Posterior cingulate gyrus (tissue), 11 donors: ENCODE measurements at regions not wholly inside any gene's neighbourhood (a gene's known extent, or its start where the extent isn't known, plus 50 kb on each side); places are given as distances from the start of the nearest gene placed in this dataset.
A peak's percentile ranks its signal among the peaks of the same experiment; 100 is the strongest.

Source experiments
- DNase-seq, 10 donors: peaks; one replicate each; pipeline versions ENCODE4 v3.0.0 to v3.0.0-alpha.2; 2020 to 2021; ENCODE audit warnings: mixed read lengths in 3 of 10
- intact Hi-C: fragments of 100-400 bp; cut with DNase I; formaldehyde crosslinking; loops from one replicate; pipeline ENCODE4 v1.15.1; 2023

DNA sequence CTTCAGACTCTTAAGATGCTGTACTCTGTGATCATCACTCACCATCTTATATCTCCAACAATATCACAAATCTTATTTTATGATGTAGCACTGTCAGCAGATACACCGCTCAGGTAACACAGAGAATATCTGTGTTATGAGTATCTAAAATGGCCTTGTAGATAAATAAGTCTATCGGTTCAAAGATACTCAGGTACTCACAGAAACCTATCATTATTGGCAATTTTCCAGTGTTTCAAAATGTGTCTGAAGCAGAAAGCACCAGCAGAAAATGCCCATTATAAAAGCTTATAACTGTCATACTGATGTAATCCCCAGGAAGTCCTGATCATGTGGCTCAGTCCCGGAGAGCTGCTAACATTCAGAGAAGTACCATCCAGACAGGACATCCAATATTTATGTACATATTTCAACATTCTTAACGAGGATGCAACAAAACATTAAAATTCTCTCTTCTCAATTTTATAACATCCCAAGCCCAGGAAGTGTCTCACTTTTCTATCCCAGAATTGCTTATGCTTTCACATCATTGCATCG lies 190.7 kb upstream of the LMNTD1 start:
- DNase-seq = no peak

DNA sequence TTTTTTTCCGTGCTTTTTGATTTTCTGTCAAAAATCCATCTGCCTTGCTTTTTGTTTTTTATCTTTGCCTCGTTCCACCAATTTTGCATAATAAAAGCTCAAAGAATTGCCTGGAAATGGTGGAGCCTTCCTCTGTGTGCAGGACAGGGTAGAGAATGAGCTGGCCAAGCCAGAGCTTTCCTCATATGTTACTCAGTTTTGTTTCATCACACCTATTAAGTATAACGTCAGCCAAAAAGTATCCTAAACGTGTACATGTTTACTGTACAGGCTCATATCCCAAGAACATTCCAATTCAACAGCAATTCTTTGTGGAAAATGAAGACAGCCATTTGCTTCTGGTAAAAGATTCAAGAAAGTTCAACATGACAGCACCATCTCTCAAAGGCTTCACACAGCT lies 191.2 kb upstream of the LMNTD1 start:
- no peak for DNase-seq
- intact Hi-C loops = no loop called here

More for the DNA sequence above, 190.7 kb upstream of the LMNTD1 start:
- intact Hi-C loops = no loop called here

DNA sequence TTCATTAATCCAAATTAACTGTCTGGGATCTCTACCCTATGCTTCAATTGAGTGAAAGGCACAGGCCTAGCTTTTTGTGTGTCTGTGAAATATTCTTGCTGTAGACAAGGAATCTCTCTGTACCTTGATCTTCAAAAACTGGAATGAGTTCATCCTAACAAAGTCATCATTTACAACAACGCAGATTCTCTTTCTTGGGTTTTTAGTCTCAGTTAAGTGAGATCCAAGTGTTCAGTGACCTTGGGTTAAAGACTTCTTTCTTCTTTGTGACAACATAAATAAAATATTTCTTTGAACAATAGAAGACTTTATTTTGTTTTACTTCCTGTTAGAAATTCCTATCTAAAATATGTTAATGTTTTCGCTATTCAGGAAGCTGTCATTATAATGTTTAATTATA lies 192.2 kb upstream of the LMNTD1 start:
- intact Hi-C loops = no loop called here
- no peak for DNase-seq

DNA sequence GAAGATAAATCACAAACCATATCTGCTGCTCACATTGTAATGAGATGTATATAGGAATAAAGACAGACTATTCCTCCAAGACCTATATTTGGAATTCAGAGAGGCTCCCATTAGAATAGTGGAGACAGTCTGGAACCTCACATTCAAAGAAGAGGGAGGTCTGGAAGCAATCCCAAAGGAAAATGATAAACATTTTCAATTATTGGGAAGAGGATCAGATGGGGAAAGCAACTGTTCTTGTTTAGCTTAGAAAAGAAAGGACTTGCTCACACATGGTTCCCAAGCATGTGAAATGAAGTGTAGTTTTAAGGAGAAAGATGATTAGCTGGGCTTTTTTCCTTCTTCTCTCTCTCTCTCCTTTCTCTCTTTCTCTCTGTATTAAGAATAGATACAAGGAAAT lies 193.0 kb upstream of the LMNTD1 start:
- intact Hi-C loops = no loop called here
- no peak for DNase-seq

DNA sequence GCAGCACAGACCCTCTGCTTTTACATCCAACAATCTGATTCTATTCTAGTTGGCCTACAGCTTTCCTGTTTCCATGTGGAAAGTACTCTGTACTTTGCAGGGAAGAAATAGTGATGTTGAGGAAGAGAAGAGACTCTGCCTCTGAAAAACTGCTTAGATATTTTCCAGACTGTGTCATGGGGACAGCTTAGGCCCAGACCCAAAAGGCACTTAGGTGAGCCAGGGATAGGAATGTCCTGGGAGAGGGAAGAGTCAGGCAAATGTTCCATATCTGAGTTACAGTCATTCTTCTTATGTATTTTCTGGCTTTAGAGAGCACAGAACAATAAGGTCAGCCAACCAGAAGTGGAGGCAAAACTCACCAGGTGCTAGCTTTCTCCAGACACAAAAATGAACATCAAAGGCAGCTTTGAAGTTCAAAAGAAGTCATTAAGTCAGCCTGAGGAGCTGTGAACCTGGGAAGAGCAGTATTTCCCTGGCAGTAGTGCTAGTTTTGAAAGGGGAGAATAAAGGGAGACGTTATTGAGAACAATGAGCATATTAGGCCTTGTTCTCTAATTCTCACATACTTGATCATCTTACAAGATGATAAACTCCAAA lies 199.7 kb upstream of the LMNTD1 start:
- intact Hi-C loops = no loop called here
- DNase-seq = no peak

DNA sequence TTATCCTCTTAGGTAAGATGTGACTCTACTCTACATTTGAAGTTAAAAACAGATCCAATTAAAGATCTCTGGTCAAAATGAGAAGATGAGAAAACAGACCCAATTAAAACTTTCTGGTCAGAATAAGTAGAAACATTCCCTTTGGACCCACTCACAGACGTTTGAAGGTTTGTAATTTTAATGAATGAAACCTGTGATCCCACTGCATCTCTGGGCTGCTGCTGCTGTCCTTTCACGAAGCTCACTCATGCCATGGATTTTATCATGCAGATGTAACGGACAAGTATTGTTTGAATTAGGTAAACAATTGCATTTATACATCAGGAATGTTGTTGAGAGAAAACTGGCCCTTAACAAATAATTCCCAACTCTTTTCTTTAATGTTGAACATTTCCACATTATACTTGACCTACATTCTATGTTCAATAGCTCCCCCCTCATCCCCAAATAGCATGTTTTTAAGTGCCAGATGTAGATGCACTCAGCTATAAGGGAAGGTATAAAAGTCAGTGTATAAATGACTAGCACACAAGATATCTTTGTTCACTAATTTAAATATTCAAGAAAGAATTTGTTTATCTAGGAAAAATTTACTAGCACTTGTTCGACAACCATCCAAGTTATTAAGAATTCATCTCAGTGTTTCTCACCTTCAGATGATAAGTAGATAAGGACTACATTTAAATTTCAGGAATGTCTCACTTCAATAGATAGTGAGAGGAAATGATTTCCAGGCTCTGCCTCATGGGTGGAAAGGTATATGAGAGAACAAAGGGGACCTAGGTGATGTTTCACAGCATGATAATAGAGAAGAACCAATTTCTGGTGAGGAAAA lies 202.3 kb upstream of the LMNTD1 start:
- intact Hi-C loops = loop anchor here (5.0 kb wide), 1 partner anchor 107 kb away; no protein-coding TSS in a partner anchor
- no peak for DNase-seq

DNA sequence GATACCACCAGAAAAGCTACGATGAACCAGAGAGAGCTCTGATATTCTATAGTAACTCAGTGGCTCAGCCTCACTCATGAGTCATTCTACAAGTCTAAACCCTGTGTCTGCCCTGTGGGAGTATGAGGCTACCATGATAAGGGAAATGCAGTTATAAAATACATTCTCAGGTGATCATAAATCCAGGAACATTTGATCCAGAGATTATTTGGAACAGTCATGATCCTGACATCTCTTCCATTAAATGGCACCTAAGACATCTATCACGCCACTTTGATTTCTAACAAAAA lies 202.6 kb upstream of the RASSF8 start:
- no peak for DNase-seq
- intact Hi-C loops = loop anchor here (5.0 kb wide), 1 partner anchor 106 kb away; no protein-coding TSS in a partner anchor

DNA sequence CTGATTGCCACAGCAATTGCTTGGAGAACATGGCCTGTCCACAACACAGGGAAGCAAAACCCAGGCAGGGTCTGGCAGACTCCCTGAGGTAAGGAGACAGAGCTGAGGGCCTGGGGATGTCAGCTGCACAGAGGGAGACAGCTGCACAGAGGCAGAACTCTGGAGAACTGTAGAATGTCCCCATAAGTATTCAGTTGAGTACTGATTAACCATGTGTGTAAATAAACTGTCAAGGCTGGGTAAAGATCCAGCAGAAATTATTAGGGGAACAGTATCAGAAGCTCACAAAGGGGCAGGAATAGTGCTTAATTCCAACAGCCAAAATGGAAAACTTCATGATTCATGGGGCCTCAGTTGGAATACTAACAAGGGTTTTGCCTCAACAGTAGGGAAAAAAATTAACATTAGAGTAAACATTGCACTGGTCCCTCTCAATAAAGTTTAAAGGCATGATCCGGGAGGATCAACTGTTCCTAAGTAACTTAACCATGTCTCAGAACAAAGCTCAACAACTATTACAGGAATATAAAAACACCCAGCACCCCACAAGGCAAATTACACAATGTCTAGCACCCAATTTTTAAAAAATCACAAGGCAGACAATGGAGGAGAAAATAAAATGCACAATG lies 201.3 kb upstream of the RASSF8 start:
- intact Hi-C loops = loop anchor here (5.0 kb wide), 1 partner anchor 105 kb away; no protein-coding TSS in a partner anchor
- peak in 1 of 10 donors; percentile 8 for DNase-seq

DNA sequence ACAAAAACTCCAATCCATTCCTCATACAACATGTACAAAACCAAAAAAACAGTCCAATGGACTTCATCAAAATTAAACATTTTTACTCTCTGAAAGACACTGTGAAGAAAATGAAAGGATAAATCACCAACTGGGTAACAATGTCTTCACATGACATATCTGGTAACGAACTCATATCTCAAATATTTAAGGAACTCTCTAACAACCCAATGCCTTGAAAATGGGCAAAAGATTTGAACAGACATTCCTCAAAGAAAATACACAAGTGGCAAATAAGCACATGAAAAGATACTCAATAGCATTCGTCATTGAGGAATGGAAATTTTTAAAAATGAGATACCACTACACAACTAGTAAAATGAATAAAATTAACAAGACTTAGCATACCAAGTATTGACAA lies 198.7 kb upstream of the RASSF8 start:
- no peak for DNase-seq
- intact Hi-C loops = loop anchor here (5.0 kb wide), 1 partner anchor 103 kb away; no protein-coding TSS in a partner anchor

DNA sequence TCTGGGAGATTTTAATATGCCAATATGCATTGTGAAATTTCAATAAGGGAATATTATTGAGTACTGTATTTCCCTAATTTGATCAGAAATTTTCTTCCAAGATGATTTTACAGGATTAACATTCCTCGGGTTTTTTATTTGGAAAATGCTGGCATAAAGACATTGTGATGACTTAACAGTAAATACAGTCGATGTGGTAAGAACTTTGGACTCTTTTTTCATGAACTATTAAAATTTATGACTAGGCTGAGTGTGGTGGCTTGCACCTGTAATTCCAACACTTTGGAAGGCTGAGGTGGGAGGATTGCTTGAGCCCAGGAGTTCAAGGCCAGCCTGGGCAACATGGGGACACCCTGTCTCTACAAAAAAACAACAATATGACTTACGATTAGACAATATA lies 197.1 kb upstream of the RASSF8 start:
- intact Hi-C loops = no loop called here
- DNase-seq = no peak

DNA sequence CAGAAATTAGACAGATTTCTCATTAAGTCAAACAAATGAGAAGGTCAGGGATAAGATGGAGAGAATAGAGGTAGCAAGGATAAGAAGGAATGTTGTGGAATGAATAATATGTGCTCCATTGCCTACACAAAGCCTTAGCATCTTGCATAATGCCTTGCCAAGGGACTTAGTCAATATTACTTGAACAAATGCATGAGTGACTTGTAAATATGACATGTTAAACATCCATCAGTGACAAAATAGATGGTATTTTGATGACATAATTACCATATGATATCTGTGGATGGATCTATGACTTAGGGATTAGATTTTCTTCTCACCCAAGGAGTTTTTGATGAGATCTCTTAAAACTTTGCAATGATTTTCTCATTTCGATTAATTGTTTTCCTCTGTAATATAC lies 194.1 kb upstream of the RASSF8 start:
- no peak for DNase-seq
- intact Hi-C loops = no loop called here

DNA sequence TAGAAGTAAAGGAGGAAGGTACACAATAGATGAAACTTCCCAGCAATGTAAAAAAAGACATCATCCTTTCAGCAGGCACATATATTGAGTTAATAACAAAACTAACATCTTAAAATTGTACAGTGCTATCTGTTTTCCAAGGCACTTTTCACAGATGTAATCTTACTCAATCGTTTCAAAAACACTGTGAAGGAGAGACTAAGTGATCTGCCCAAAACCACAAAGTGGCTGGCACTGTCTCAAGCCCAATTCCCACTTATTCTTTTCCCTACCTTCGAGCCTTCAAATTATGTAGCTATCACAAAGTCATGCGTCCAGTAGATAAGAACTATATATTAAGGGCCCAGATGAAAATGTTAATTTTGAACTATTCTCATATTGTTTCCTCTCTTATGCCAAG lies 193.6 kb upstream of the RASSF8 start:
- DNase-seq = no peak
- intact Hi-C loops = no loop called here

DNA sequence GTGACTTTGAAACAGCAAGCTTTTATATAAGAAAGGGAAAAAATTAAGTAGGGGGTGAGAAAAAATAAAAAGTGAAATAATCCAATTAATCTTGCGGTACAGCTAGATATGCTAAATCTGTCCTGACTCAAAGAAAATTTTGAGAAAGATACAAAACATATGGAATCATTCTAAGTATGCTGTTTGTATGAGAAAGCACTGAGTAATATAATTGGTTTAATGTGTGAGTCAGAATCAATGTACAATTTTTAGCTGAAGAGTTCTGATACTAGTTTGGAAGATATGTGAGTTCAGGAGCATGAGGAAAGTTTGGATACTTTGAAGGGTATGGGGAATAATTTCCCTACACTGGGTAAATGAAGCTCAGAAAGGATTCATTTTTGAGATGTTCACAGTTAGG lies 190.9 kb upstream of the RASSF8 start:
- no peak for DNase-seq
- intact Hi-C loops = no loop called here

DNA sequence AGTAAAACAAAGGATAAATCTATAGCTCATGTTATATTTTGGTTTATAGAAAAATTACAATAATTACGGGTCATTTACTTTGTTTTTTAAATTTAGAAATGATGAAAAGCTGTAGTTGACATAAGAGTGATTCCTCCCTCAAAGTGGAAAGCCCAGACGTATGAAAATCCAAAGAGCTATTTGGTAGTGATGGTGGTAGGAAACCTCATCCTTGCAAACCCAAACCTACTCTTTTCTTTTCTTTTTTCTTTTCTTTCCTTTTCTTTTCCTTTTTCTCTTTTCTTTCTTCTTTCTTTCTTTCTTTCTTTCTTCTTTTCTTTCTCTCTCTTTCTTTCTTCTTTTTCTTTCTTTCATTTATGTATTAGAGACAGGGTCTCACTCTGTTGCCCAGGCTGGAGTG lies 190.3 kb upstream of the RASSF8 start:
- DNase-seq = no peak
- intact Hi-C loops = no loop called here

DNA sequence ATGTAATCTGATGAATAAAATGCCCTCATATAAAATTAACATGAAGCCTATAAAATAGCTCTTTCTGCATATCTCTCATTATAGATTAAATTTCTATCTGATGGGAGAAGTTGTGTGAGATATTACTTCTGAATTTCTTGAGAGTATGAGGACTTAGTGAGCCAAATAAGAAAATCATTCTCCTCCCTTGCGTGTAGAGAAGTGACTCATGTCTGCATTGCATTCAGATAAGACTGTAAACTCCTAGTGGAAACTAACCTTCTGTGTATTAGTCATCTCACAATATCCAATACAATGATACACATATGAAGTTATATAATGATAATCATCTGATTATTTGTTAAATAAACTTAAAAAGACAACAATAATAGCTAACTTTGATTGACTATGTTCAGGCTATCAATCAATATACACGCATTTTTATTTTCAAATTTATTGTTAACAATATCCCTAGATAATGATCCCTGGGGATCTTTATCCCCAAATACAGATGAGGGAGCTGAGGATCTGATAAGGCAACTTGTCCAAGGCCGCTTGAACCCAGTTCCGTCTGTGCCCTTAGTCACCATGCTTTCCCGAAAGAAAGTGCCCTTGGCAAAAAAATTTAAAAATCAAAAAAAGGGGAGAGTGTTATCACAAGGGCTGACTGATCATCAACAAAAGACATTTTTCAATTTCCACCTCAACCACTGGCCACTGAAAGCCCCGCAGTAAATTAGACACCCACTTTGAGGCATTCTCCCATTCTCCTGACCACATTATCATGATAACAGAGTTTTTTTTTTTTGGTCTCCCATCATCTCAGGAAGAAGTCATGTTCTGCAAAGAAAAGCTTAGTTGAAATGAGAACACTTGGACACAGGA lies 189.2 kb upstream of the RASSF8 start:
- intact Hi-C loops = no loop called here
- no peak for DNase-seq

DNA sequence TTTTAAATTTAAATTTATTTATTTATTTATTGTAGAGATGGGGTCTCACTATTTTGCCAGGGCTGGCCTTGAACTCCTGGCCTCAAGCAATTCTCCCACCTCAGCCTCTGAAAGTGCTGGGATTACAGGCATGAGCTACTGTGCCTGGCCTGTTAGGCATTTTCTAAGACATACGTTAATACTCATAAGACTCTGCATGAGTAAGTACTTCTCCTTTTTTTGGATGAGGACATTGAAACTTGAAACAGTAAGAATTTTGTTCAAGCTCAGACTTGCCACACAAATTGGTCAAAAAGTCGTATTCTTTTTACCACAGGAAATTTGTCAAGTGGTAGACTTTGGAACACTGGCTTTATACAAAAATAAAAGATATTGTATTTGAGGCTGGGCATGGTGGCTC lies 187.4 kb upstream of the RASSF8 start:
- no peak for DNase-seq
- intact Hi-C loops = no loop called here

DNA sequence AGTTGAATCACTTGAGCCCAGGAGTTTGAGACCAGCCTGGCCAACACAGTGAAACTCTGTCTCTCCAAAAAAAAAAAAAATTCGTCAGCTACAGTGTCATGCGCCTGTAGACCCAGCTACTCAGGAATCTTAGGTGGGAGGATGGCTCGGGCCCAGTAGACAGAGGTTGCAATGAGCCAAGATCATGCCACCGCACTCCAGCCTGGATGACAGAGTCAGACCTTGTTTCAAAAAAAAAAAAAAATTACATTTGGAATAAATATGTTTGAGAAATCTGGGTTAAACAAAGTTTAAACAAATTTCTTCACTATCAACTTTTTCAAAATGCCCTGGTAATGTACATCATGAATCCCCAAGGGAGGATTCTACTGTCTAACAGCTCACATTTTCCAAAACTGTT lies 187.0 kb upstream of the RASSF8 start:
- no peak for DNase-seq
- intact Hi-C loops = no loop called here

DNA sequence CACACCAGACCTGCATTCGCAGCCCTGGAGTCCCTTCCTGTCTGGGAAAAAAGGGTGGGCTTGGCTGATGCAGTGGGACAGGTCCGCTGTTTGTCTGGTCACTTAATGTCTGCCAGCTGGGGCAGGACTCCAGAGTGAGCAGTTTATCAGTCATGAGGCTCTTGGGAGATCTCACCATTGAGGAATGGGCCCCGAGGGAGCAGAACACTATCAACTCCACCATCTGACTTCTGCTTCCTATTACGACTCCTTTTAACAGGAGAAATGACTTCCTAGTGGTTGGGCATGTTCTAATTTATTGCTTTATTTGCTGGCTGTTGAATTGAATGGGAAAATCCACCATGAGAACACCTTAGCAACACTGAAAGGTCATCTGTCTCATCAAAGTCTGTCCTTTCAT lies 182.5 kb upstream of the RASSF8 start:
- no peak for DNase-seq
- intact Hi-C loops = no loop called here

DNA sequence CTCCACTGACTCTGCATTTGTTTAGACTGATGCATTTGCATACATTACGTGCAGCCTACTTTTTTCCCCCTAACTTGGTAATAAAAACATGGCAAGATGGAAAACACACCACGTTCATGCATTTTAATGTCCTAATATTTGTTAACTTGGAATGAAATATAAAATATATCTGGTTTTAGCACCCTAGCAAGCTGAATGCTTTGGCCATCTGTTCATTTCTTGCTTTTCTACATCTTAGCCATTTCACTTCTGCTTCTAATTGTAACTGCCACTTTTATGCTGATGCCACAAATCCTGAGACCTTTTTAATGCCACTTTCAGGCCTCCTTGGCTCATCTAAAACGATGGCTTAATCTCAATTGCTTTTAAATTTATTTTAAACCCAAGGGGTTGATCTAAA lies 177.7 kb upstream of the RASSF8 start:
- intact Hi-C loops = no loop called here
- DNase-seq = no peak

DNA sequence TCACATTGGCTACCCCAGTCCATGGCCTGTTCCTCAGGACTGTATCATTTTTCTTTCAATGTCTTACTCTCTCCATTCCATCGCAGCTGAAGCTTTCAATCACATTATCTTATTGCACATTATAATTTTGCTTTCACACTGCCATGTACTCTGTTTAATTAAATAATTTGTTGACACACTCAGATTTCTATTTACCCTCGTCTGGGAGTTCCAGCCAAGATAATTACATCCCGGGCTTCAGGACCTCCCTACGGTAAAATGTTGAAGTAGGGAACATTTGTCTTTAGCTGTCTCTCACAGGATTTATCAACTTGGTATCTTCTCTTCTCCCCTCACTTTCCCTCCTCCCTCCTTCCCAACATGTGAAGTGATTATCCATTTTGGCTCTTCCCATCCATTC lies 177.2 kb upstream of the RASSF8 start:
- intact Hi-C loops = no loop called here
- no peak for DNase-seq

DNA sequence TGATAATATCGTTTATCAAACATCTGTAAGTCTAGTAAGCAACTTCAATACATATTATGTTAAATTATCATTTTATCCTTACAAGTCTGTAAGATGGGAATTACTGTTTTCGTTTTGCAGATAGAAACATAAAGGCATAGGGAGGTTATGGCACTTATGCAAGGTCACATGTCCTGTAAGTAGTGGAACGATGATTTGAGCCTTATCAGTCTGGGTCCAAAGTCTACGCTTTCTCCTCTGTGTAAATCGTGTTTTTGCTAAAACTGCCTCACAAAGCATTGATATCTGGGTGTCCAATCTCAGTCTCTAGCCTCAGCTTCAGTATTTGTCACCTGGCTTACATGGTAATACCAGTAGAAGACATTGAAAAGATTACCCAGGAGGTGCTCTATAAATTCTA lies 174.9 kb upstream of the RASSF8 start:
- intact Hi-C loops = no loop called here
- DNase-seq = no peak
